ENCODE measurements at regions not wholly inside any gene's neighbourhood (a gene's known extent, or its start where the extent isn't known, plus 50 kb on each side); places are given as distances from the start of the nearest gene placed in this dataset.

DNA sequence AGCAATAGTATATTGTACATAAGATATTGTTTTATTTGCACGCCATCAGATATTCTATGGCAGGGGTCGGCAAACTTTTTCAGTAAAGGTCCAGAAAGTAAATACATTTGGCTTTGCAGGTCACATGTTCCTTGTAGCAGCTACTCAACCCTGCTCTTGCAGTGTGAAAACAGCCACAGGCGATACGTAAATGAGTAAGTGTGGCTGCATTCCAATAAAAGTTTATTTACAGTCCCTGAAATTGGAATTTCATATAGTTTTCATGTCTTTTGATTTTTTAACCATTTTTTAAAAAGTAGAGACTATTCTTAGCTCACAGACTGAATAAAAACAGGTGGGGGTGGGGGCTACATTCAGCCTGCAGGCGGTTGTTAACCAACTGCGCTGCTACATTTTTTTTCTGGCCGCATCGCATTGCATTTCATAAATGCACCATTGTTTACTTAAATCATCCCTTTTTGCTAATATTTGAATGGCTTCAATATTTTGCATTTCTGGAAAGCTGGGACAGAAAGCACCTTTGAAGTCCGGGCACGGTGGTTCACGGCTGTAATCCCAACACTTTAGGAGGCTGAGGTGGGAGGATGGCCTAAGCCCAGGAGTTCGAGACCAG is 50.5 kb upstream of the HAPSTR1 start:
- 88 to 89% methylated on average over 12 of the region's 12 CpGs for WGBS, 2 donors (ENCODE audit: low coverage in 1 of 2)
- no peak for DNase-seq
- H3K36me3 ChIP-seq: no peaks in the 10 kb centered on the region
- H3K4me1 ChIP-seq: no peaks in the 10 kb centered on the region
- TF ChIP-seq EP300 (IDR thresholded peaks at IDR 0.05; ENCODE audit: low read depth) (no peak), POLR2AphosphoS5 (IDR thresholded peaks at IDR 0.05) (no peak), POLR2A (IDR thresholded peaks at IDR 0.05) (no peak)
- TF ChIP-seq, protein P1, sequence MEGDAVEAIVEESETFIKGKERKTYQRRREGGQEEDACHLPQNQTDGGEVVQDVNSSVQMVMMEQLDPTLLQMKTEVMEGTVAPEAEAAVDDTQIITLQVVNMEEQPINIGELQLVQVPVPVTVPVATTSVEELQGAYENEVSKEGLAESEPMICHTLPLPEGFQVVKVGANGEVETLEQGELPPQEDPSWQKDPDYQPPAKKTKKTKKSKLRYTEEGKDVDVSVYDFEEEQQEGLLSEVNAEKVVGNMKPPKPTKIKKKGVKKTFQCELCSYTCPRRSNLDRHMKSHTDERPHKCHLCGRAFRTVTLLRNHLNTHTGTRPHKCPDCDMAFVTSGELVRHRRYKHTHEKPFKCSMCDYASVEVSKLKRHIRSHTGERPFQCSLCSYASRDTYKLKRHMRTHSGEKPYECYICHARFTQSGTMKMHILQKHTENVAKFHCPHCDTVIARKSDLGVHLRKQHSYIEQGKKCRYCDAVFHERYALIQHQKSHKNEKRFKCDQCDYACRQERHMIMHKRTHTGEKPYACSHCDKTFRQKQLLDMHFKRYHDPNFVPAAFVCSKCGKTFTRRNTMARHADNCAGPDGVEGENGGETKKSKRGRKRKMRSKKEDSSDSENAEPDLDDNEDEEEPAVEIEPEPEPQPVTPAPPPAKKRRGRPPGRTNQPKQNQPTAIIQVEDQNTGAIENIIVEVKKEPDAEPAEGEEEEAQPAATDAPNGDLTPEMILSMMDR (IDR thresholded peaks at IDR 0.05): no peak
- H3K4me3 ChIP-seq: no peak overlapping the region
- H3K27ac ChIP-seq: no peak overlapping the region
- intact Hi-C loops (cut with DNase I; ENCODE audit: low total_unique reads): no loop called here
- H3K27me3 ChIP-seq: no peaks in the 10 kb centered on the region
- in situ Hi-C loops (cut with MboI; ENCODE audit: low pct_ligation_motif_present in 1 of 4, low pct_unique_long_range_greater_than_20kb in 1 of 4, low sequenced_read_pairs in 3 of 4): no loop called here
- no peaks in the 10 kb centered on the region for H3K9me3 ChIP-seq

Data from transverse colon (tissue), 4 donors.